Hematopoietic multipotent progenitor cell (in vitro differentiated cells): ENCODE measurements at regions not wholly inside any gene's neighbourhood (a gene's known extent, or its start where the extent isn't known, plus 50 kb on each side); places are given as distances from the start of the nearest gene placed in this dataset.
"Not testable (repeated sequence)": the region's sequence is repeated elsewhere in the genome, so short reads cannot be mapped to it uniquely, and the experiment has no call there.

ENCODE experiments used
- DNase-seq, 3 donors: peaks; one replicate each; pipeline ENCODE4 v3.0.0-alpha.2; 2011 to 2015; ENCODE audit warnings: low read depth in 2 of 3, low spot score in 2 of 3

- DNase-seq: no peak
Measured at GRCh38 chr18:67805261-67805660, 288.7 kb upstream of the DSEL start.

- DNase-seq: no peak
Measured at GRCh38 chr18:67794521-67794920, 278.0 kb upstream of the DSEL start.

- no peak for DNase-seq
Measured at GRCh38 chr18:67790527-67790926, 274.0 kb upstream of the DSEL start.

DNA sequence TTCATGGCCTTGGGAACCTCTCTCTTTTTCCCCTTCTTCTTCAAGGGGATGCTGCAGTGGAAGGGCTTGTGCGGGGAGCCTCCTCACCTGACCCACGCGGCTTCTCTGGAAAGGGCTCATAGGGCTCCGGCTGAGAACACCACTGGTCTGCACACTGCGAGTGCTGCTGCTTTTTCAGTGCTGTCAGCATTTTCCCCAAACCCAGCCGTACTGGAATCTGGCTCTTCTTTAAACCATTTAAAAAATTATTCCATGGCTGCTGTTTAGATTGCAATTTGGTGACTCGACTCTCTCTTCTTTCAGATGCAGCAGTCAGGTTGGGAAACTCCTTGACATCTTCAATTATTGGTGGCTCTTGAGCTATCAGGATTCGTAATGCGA, 272.6 kb upstream of the DSEL start:
- DNase-seq: no peak

DNA sequence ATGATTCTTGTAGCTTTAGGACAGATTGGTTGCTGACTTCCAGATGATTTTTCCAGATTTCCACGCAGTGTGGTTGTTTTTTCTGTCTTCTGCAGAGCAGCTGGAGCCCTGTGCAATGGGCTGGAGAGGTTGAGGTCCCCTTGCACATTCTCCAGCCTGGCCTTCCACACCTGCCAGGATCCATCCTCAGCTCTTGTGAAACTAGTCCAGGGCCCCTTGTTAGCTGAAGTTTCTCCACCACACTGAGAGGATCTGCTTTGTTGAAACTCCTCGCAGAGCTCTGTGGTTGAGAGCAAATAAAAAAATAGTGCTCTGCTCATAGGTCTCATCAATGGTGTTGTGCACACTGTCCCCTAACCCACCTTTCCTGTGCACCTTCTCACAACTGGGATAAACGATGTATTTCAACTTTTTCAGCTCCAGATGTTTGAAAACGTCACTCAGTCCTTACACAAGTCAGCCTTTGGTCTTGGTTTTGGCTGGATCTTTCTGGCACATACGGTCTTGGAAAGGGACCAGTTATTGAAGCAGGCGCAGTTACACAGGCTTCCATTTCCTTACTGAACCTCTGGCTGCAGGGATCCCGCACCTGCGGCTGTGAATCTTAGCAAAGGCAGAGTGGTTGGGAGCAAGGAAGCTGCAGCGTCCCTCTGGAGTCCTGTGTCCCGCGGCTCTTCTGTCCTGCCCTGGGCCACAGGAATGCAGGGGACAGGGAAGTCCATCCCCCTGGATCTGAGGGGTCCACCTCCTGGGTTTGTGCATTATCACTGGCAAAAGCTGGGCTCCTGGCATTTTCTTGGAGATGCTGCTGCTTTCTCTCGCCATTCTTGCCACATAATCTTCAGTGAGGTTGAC, 272.0 kb upstream of the DSEL start:
- no peak for DNase-seq

DNA sequence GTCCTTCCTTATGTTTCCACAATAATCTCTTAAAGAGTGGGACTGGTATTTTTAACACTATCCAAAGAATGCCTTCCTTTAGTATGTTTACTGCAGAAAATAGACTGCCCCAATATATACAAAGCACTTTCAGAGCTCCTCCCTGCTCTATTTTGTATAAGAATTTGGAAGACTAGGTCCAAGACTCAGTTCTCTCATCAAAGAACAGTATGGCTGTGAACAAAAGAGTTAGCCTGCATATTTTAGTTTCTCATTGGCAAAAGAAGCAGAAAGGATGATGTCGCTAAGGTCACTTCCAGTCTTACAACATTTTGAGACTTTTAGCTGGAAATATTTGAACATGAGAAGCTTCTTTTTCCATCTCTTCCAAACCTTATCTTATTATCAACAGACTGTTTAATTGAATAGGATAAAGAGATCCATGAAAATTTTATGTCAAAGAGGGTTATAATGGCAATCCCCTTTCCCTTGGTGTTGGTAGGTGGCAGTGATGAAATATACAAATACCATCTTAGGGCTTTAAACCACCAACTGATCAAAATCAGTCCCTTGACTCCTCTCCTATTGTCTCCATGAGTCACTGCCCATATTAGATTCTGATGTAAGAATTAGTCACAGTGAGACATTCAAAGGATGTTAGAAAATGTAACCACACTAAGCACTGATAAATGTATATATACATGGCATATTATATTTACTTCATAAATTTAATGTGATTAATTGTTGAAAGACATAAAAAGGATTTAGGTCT, 266.9 kb upstream of the DSEL start:
- DNase-seq: no peak

DNA sequence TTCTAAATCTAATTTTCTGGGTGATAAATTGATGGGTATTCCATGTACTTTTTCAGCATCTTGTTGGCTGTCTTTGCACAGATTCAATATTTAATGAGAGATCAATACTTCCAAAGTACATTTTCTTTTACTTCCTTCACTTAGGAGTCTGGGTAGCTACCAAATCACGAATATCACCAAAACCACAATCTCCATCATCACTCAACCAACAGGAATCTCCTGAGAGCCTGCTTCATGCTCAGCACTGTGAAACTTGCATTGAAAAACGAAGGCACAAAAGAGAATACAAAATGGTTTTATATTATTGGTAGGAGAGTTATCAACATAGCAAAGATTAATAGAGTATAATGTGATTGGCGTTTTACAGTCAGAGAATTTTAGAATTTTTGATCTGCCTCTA, 261.5 kb upstream of the DSEL start:
- DNase-seq: no peak

GRCh38 chr18:67776929-67777328, 260.4 kb upstream of the DSEL start:
- DNase-seq: no peak

GRCh38 chr18:67771271-67771670, 254.8 kb upstream of the DSEL start:
- no peak for DNase-seq

GRCh38 chr18:67770520-67770919, 254.0 kb upstream of the DSEL start:
- no peak for DNase-seq

DNA sequence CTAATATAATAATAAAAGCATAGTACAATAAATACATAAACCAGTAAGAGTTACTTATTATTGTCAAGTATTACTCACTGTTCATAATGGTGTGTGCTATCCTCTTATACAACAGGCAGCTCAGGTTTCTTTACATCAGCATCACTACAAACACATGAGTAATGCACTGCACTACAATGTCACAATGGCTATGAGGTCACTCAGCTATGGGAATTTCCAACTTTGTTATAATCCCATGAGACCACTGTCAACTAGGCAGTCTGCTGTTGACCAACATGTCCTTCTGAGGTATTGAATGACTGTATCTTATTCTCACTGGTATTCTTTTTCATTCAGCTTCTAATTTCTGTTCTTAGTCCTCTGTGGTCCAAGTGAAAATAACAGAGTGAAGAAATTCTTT, 250.4 kb upstream of the DSEL start:
- DNase-seq: no peak

DNA sequence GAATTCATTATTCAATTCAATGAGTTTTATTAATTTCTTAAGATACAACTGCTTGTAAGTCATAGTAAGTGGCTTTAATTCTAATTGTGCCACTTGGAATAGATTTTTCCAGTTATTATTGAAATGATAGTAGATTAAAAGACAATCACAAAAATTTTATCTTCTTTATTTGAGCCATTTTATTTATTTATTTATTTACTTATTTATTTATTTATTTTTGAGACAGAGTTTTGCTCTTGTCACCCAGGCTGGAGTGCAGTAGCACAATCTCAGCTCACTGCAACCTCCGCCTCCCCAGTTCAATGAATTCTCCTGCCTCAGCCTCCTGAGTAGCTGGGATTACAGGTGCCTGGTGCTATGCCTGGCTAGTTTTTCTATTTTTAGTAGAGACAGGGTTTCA, 235.7 kb upstream of the DSEL start:
- not testable (repeated sequence) for DNase-seq

DNA sequence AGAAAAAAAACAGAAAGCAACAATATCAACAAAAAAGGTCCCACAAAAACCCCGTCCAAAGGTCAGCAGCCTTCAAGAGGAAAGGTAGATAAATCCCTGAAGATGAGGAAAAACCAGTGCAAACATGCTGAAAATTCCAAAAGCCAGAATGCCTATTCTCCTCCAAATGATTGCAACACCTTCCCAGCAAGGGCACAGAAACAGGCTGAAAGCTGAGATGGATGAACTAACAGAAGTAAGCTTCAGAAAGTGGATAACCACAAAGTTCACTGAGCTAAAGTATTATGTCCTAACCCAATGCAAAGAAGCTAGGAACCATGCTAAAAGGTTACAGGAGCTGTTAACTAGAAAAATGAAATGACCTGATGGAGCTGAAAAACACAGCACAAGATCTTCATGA, 226.4 kb upstream of the DSEL start:
- no peak for DNase-seq

- DNase-seq: no peak
Measured at GRCh38 chr18:67742525-67742924, 226.0 kb upstream of the DSEL start.

- DNase-seq: no peak
Measured at GRCh38 chr18:67735506-67735905, 219.0 kb upstream of the DSEL start.

DNA sequence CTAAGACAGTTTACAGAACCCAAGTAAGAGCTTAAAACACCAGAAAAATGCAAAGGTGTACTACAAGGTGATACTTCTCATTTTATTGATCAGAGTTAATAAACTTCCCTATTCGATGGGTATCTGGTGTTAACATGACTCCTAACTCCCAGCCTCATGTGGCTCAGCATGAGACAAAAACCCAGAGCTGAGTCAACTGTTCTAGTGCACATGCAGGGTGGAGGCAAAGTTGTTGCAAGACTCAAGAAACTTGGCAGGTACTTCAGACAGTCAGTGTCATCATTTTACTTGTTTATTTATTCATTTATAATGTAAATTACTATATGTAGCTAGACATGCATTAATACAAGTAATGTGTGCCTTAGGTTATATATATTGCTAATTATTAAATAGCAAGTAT, 216.6 kb upstream of the DSEL start:
- DNase-seq: no peak

DNA sequence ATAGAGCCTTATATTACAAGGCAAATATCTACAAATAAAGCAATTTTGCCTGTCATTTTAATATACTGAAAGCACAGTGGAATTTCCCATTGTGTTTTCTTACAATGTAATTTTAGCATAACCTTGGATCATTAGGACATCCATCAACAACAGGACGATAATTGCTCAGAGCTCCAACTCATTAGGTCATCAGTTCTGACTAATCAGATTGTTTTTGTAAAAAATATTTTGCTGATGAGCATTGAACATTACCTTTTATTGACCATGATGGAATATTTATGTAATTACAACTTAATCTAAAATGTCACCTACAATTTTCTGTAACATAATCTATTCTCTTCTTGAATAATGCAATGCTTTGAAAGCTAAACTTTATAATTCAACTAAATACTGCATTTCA, 215.3 kb upstream of the DSEL start:
- no peak for DNase-seq

DNA sequence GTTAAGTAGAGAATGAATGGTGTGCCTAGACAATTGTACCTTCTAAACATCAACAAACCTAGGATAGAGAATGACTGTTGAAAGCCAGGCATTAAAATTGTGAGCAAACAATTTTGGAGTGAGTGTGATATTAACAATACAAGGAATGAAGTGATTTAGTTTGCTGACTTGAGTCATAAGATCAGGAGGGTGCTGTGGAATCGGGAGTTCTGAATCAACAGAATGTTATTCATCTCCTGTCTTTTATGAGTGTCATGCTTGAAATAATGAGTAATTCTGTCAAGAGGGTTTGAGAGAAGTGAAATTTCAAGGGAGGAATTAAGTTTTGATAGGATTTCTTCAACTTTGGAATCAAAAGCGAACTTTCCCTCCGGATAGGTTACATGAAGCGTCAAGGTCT, 214.4 kb upstream of the DSEL start:
- no peak for DNase-seq

DNA sequence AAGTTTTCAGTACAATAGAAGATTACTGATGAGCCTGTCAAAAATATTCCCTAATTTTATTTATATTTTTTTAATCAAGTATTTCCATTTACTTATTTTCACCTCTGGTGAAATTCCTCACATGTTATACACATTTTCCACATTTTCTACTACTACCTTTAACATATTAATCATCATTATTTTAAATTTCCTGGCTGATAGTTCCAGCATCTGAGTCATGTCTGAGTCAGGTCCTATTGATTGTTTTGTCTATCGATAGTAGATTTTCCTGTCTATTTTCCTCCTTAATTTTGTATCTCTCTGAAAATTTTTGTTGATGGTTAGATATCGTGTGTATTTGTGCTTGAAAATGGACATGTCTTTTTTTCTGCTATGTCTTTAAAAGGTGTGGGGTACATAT, 211.8 kb upstream of the DSEL start:
- DNase-seq: no peak

GRCh38 chr18:67726882-67727281, 210.4 kb upstream of the DSEL start:
- DNase-seq: no peak

GRCh38 chr18:67717800-67718199, 201.3 kb upstream of the DSEL start:
- no peak for DNase-seq

GRCh38 chr18:67715567-67715966, 199.0 kb upstream of the DSEL start:
- DNase-seq: no peak
